ENCODE measurements at regions not wholly inside any gene's neighbourhood (a gene's known extent, or its start where the extent isn't known, plus 50 kb on each side); places are given as distances from the start of the nearest gene placed in this dataset.
A peak's percentile ranks its signal among the peaks of the same experiment; 100 is the strongest.

DNA sequence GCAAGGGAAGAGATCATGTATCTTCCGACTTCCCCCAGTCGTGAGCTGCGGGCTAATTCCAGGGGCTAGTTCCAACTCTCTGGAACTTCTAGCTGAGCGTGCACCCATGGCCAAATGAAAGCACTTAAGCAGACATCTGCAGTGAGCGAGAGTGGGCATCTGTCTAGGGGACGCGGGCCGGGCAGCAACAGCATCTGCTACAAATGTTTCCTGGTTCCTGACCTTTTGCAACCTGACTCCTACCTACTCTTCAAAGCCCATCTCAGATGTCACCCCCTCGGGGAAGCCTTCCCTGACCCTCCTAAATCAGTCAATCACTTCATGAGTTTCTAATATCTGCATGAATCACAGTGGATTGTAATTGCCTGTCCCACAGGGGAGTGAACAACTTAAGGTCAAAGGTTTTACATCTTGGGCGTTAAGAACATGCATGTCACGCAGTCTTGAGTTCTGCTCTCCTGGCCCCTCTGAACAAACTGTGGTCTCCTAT lies 141.9 kb downstream of the CEBPB start:
- TF ChIP-seq ARNTL (CRISPR knock-in tag; IDR thresholded peaks at IDR 0.05; ENCODE audit: borderline replicate concordance, low read depth): no peak
- TF ChIP-seq RARB (CRISPR knock-in tag; IDR thresholded peaks at IDR 0.05): no peak
- TF ChIP-seq, protein P1, sequence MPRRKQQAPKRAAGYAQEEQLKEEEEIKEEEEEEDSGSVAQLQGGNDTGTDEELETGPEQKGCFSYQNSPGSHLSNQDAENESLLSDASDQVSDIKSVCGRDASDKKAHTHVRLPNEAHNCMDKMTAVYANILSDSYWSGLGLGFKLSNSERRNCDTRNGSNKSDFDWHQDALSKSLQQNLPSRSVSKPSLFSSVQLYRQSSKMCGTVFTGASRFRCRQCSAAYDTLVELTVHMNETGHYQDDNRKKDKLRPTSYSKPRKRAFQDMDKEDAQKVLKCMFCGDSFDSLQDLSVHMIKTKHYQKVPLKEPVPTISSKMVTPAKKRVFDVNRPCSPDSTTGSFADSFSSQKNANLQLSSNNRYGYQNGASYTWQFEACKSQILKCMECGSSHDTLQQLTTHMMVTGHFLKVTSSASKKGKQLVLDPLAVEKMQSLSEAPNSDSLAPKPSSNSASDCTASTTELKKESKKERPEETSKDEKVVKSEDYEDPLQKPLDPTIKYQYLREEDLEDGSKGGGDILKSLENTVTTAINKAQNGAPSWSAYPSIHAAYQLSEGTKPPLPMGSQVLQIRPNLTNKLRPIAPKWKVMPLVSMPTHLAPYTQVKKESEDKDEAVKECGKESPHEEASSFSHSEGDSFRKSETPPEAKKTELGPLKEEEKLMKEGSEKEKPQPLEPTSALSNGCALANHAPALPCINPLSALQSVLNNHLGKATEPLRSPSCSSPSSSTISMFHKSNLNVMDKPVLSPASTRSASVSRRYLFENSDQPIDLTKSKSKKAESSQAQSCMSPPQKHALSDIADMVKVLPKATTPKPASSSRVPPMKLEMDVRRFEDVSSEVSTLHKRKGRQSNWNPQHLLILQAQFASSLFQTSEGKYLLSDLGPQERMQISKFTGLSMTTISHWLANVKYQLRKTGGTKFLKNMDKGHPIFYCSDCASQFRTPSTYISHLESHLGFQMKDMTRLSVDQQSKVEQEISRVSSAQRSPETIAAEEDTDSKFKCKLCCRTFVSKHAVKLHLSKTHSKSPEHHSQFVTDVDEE (CRISPR knock-in tag; IDR thresholded peaks at IDR 0.05): no peak
- no peak for TF ChIP-seq ZC3H10 (CRISPR knock-in tag; IDR thresholded peaks at IDR 0.05)
- TF ChIP-seq ZFP3 (CRISPR knock-in tag; IDR thresholded peaks at IDR 0.05): peak; percentile 89
- no peak for TF ChIP-seq CSDC2 (CRISPR knock-in tag; IDR thresholded peaks at IDR 0.05)
- no peak for TF ChIP-seq POU6F1 (CRISPR knock-in tag; IDR thresholded peaks at IDR 0.05; ENCODE audit: borderline replicate concordance, low read depth)
- no peak for TF ChIP-seq TOX (CRISPR knock-in tag; IDR thresholded peaks at IDR 0.05; ENCODE audit: borderline replicate concordance)
- no peak for TF ChIP-seq TCF4 (CRISPR knock-in tag; IDR thresholded peaks at IDR 0.05; ENCODE audit: borderline replicate concordance)
- no peak for TF ChIP-seq ZNF565 (CRISPR knock-in tag; conservative IDR thresholded peaks at IDR 0.05; ENCODE audit: low read depth)
- no peak for TF ChIP-seq PATZ1 (CRISPR knock-in tag; IDR thresholded peaks at IDR 0.05; ENCODE audit: borderline replicate concordance)

All from SK-N-SH treated with all-trans-retinoic acid at 6 μM for 48 hours (cell line).